Spleen (tissue), 11 donors: ENCODE measurements at regions not wholly inside any gene's neighbourhood (a gene's known extent, or its start where the extent isn't known, plus 50 kb on each side); places are given as distances from the start of the nearest gene placed in this dataset.
"Not testable (repeated sequence)": the region's sequence is repeated elsewhere in the genome, so short reads cannot be mapped to it uniquely, and the experiment has no call there.

Source experiments
- DNase-seq: peaks from one replicate; pipeline ENCODE4 v3.0.0-alpha.2; 2020
- H3K27ac ChIP-seq, 8 donors: fragments of 200-600 bp; sonication (generic) in 7 of 8; 1 replicate in 4 of 8; 2 replicates in 4 of 8; pipeline versions ENCODE4 v1.5.0 to v1.8.0; 2016 to 2021; ENCODE audit warnings: inconsistent platforms in 4 of 8, mild to moderate bottlenecking in 4 of 8, moderate library complexity in 1 of 8
- H3K27me3 ChIP-seq, 7 donors: fragments of 200-600 bp; sonication (generic) in 6 of 7; replicated peaks in 1 of 7; 1 replicate in 4 of 7; 2 replicates in 3 of 7; pipeline versions ENCODE4 v1.5.0 to v1.8.0; 2016 to 2021; ENCODE audit warnings: inconsistent platforms in 3 of 7, mild to moderate bottlenecking in 1 of 7
- H3K36me3 ChIP-seq, 6 donors: fragments of 200-600 bp; sonication (generic) in 5 of 6; 1 replicate in 4 of 6; 2 replicates in 2 of 6; pipeline versions ENCODE4 v1.5.0 to v1.8.0; 2016 to 2021; ENCODE audit warnings: inconsistent platforms in 2 of 6
- H3K4me1 ChIP-seq, 6 donors: fragments of 200-600 bp; sonication (generic) in 5 of 6; 1 replicate in 3 of 6; 2 replicates in 3 of 6; pipeline versions ENCODE4 v1.5.0 to v1.8.0; 2016 to 2021; ENCODE audit warnings: inconsistent platforms in 3 of 6
- H3K4me3 ChIP-seq, 8 donors: fragments of 200-600 bp; sonication (generic) in 7 of 8; 1 replicate in 4 of 8; 2 replicates in 4 of 8; pipeline versions ENCODE4 v1.5.0 to v1.8.0; 2016 to 2021; ENCODE audit warnings: inconsistent platforms in 4 of 8, mild to moderate bottlenecking in 4 of 8, moderate library complexity in 2 of 8
- H3K9me3 ChIP-seq, 8 donors: fragments of 200-600 bp; sonication (generic) in 7 of 8; 1 replicate in 4 of 8; 2 replicates in 4 of 8; pipeline versions ENCODE4 v1.5.0 to v1.8.0; 2016 to 2021; ENCODE audit warnings: inconsistent platforms in 4 of 8
- POLR2A ChIP-seq, 3 donors: fragments of 450-650 bp; IDR thresholded peaks; one replicate each; pipeline ENCODE4 v1.5.1; 2017; ENCODE audit warnings: antibody characterized with exemption in 3 of 3, mild to moderate bottlenecking in 1 of 3
- POLR2AphosphoS5 ChIP-seq, 3 donors: sonication (generic); formaldehyde crosslinking; IDR thresholded peaks; one replicate each; pipeline ENCODE4 v1.5.1; 2017; ENCODE audit warnings: antibody characterized with exemption in 3 of 3
- WGBS, 5 donors: extraction: QIAGEN DNeasy Blood & Tissue Kit in 3 of 5; methylation state at CpG; one replicate each; pipeline versions ENCODE4 v1.1.5 to v1.1.7; 2013 to 2018; 5-methylcytosine and 5-hydroxymethylcytosine counted together
- intact Hi-C: fragments of 100-400 bp; cut with DNase I; formaldehyde crosslinking; loops from one replicate; pipeline ENCODE4 v1.15.0; 2023; ENCODE audit warnings: low total_unique reads
- TF ChIP-seq, protein P1 (sequence below), 11 experiments: fragments of 200-600 bp in 7 of 11; fragments of 450-650 bp in 4 of 11; sonication (generic) in 4 of 11; IDR thresholded peaks in 8 of 11; conservative IDR thresholded peaks in 3 of 11; 1 replicate in 7 of 11; 2 replicates in 4 of 11; pipeline versions ENCODE4 v1.4.0 to v1.8.0; 2016 to 2021; ENCODE audit warnings: antibody characterized with exemption in 11 of 11, inconsistent platforms in 4 of 11, mild to moderate bottlenecking in 1 of 11
- donor health status: healthy with polysubstance abuse.
- donor health status: DM: no; HTN: no; CAD: no; lungs with moderate emphysema.
- donor health status: DM: no; HTN: no; CAD: no.
- donor health status: Bipolar disorder and iron deficiency.
- donor health status: healthy.
- donor health status: DM: no; HTN: no; CAD: no.
- donor health status: DM: yes; HTN: yes; CAD: no.

- H3K36me3 ChIP-seq: no peaks in the 10 kb centered on the region
- WGBS, 5 donors: 83 to 90% (median 86%) methylated on average over 14 of the region's 14 CpGs
- no peaks in the 10 kb centered on the region for H3K4me1 ChIP-seq
- intact Hi-C loops: no loop called here
- H3K27ac ChIP-seq: no peak overlapping the region
- no peak for DNase-seq
- TF ChIP-seq POLR2A (IDR thresholded peaks at IDR 0.05) (no peak), POLR2AphosphoS5 (IDR thresholded peaks at IDR 0.05) (no peak)
- TF ChIP-seq, protein P1, sequence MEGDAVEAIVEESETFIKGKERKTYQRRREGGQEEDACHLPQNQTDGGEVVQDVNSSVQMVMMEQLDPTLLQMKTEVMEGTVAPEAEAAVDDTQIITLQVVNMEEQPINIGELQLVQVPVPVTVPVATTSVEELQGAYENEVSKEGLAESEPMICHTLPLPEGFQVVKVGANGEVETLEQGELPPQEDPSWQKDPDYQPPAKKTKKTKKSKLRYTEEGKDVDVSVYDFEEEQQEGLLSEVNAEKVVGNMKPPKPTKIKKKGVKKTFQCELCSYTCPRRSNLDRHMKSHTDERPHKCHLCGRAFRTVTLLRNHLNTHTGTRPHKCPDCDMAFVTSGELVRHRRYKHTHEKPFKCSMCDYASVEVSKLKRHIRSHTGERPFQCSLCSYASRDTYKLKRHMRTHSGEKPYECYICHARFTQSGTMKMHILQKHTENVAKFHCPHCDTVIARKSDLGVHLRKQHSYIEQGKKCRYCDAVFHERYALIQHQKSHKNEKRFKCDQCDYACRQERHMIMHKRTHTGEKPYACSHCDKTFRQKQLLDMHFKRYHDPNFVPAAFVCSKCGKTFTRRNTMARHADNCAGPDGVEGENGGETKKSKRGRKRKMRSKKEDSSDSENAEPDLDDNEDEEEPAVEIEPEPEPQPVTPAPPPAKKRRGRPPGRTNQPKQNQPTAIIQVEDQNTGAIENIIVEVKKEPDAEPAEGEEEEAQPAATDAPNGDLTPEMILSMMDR (IDR thresholded peaks at IDR 0.05 in 8 of 11, conservative IDR thresholded peaks at IDR 0.05 in 3 of 11): no peak
- peaks cover 0 to 7% (median 2%) of the 10 kb centered on the region in 8 donors for H3K9me3 ChIP-seq
- no peak overlapping the region for H3K4me3 ChIP-seq
- H3K27me3 ChIP-seq: no peaks in the 10 kb centered on the region
Measured at GRCh38 chr10:78419481-78420265, 386.0 kb downstream of the RPS24 start.

DNA sequence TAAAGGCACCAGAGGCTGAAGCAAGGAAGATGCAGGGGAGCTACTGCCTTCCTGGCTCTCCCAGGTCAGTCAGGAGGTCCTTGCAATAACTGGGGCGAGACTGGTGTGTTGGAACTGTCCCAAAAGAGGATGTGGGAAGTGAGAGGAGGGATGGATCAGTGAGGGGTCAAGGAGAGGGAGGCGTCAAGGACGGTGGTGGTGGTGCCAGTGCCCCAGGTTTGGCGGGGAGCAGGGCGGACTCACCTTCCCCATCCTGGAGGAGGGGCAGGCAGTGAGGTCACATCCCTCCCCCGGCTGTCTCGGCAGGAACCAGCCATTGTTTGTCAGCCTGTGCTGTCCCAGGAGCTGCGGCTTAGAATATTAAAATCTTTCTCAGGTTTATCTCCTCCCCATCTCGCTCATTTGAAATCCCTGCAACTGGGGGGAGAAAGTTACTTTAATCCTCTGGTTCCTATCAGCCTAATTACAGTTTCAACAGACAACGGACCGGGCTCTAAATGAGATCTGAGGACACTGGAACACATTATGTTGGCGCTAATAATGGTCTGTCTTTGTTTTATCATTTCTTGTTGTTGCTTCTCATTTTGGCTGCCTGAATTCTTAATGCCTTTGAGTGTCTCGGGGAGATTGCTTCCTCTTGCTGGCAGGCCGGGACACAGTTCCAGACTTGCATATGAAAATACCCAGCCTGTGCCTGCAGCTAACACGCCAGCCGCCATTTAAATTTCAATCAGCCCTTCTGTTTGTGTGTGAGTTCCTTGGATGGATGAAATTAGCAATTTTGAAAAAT is 387.5 kb downstream of the RPS24 start:
- Histone ChIP-seq H3K9me3 (peaks cover 0 to 22% (median 13%) of the 10 kb centered on the region in 8 donors), H3K27me3 (no peaks in the 10 kb centered on the region), H3K4me3 (no peak overlapping the region), H3K4me1 (no peaks in the 10 kb centered on the region), H3K36me3 (no peaks in the 10 kb centered on the region), H3K27ac (no peak overlapping the region)
- WGBS, 5 donors: 67 to 77% (median 75%) methylated on average over 16 of the region's 16 CpGs
- intact Hi-C loops: no loop called here
- TF ChIP-seq POLR2AphosphoS5 (IDR thresholded peaks at IDR 0.05) (peak in 1 of 3 donors; percentile 40), POLR2A (IDR thresholded peaks at IDR 0.05) (no peak)
- no peak for DNase-seq

- intact Hi-C loops, H3K27me3 ChIP-seq, DNase-seq, H3K4me3 ChIP-seq, H3K27ac ChIP-seq, H3K4me1 ChIP-seq, H3K36me3 ChIP-seq: not testable (repeated sequence)
- H3K9me3 ChIP-seq: peaks cover 0 to 26% (median 13%) of the 10 kb centered on the region in 8 donors
- WGBS, 5 donors: 95 to 100% (median 96%) methylated on average over 2 of the region's 2 CpGs
Measured at GRCh38 chr10:78424050-78424449, 390.4 kb downstream of the RPS24 start.

- H3K36me3 ChIP-seq: no peaks in the 10 kb centered on the region
- DNase-seq: no peak
- H3K4me1 ChIP-seq: no peaks in the 10 kb centered on the region
- WGBS, 5 donors: 82 to 94% (median 91%) methylated on average over 1 of the region's 1 CpG
- TF ChIP-seq POLR2AphosphoS5 (IDR thresholded peaks at IDR 0.05) (no peak), POLR2A (IDR thresholded peaks at IDR 0.05) (no peak)
- TF ChIP-seq, protein P1 (IDR thresholded peaks at IDR 0.05 in 8 of 11, conservative IDR thresholded peaks at IDR 0.05 in 3 of 11): no peak
- H3K4me3 ChIP-seq: no peak overlapping the region
- no peaks in the 10 kb centered on the region for H3K27me3 ChIP-seq
- H3K27ac ChIP-seq: no peak overlapping the region
- H3K9me3 ChIP-seq: peaks cover 0 to 26% (median 13%) of the 10 kb centered on the region in 8 donors
- intact Hi-C loops: no loop called here
Measured at GRCh38 chr10:78424723-78425122, 391.1 kb downstream of the RPS24 start.

DNA sequence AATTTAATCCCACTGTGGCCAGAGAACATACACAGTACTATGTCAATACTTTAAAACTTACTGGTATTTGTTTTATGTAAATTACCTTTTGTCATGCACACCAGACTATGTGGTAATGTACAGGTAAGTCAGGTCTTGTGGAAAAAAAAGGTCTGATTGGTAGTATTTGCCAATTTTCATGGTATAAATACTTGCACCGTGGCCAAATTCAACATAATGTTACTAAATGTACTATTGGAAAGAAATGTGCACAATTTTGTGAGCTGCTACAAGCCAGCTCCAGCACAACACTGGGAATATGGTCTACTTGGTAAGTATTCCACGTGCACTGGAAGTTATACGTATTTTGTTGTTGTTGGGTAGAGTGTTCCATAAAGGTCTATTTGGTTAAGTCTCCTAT is 392.5 kb downstream of the RPS24 start:
- no peak overlapping the region for H3K4me3 ChIP-seq
- H3K36me3 ChIP-seq: no peaks in the 10 kb centered on the region
- 83 to 94% (median 91%) methylated on average over 3 of the region's 3 CpGs for WGBS, 5 donors
- TF ChIP-seq, protein P1 (IDR thresholded peaks at IDR 0.05 in 8 of 11, conservative IDR thresholded peaks at IDR 0.05 in 3 of 11): no peak
- no peak for TF ChIP-seq POLR2AphosphoS5 (IDR thresholded peaks at IDR 0.05)
- no peak for TF ChIP-seq POLR2A (IDR thresholded peaks at IDR 0.05)
- intact Hi-C loops: no loop called here
- H3K4me1 ChIP-seq: no peaks in the 10 kb centered on the region
- no peak overlapping the region for H3K27ac ChIP-seq
- H3K9me3 ChIP-seq: peaks cover 0 to 26% (median 13%) of the 10 kb centered on the region in 8 donors
- H3K27me3 ChIP-seq: peaks cover 0 to 4% (median 0%) of the 10 kb centered on the region in 7 donors
- DNase-seq: no peak
